HG03558 (cell line): ENCODE measurements at regions not wholly inside any gene's neighbourhood (a gene's known extent, or its start where the extent isn't known, plus 50 kb on each side); places are given as distances from the start of the nearest gene placed in this dataset.

ENCODE experiments used
- ATAC-seq: cut with Tn5 transposase; IDR thresholded peaks from one replicate; pipeline ENCODE4 v1.9.1; 2021; ENCODE audit warnings: moderate number of reproducible peaks; ENCODE audit not compliant: unreplicated experiment; ENCODE audit errors: extremely low read depth

GRCh38 chr13:95444006-95444730 lies 108.4 kb upstream of the CLDN10 start:
- no peak for ATAC-seq

- no peak for ATAC-seq
These were observed 107.4 kb upstream of the CLDN10 start for GRCh38 chr13:95445131-95445530.

- no peak for ATAC-seq
These were observed 104.7 kb upstream of the CLDN10 start for GRCh38 chr13:95447814-95448213.

GRCh38 chr13:95451656-95452055 lies 100.9 kb upstream of the CLDN10 start:
- no peak for ATAC-seq

- no peak for ATAC-seq
These were observed 100.1 kb upstream of the CLDN10 start for GRCh38 chr13:95452375-95452774.

GRCh38 chr13:95455782-95456181 lies 96.7 kb upstream of the CLDN10 start:
- no peak for ATAC-seq

GRCh38 chr13:95456815-95457214 lies 95.7 kb upstream of the CLDN10 start:
- no peak for ATAC-seq

- ATAC-seq, result peak; percentile 99
These were observed 95.2 kb upstream of the CLDN10 start for GRCh38 chr13:95457294-95457693.

GRCh38 chr13:95462801-95463200 lies 89.7 kb upstream of the CLDN10 start:
- ATAC-seq, result no peak

- ATAC-seq, result no peak
These were observed 89.0 kb upstream of the CLDN10 start for GRCh38 chr13:95463531-95463930.

- ATAC-seq, result no peak
These were observed 81.8 kb upstream of the CLDN10 start for GRCh38 chr13:95470574-95471366.

GRCh38 chr13:95471960-95472359 lies 80.6 kb upstream of the CLDN10 start:
- ATAC-seq, result peak; percentile 55

- ATAC-seq, result no peak
These were observed 77.5 kb upstream of the CLDN10 start for GRCh38 chr13:95474992-95475391.

GRCh38 chr13:95477187-95477586 lies 75.3 kb upstream of the CLDN10 start:
- ATAC-seq, result no peak

- ATAC-seq, result no peak
These were observed 72.8 kb upstream of the CLDN10 start for GRCh38 chr13:95479731-95480130.

GRCh38 chr13:95480131-95480545 lies 72.4 kb upstream of the CLDN10 start:
- ATAC-seq, result peak; percentile 54

- no peak for ATAC-seq
These were observed 71.4 kb upstream of the CLDN10 start for GRCh38 chr13:95480791-95481780.

GRCh38 chr13:95484052-95484451 lies 68.5 kb upstream of the CLDN10 start:
- ATAC-seq, result no peak

GRCh38 chr13:95485045-95485517 lies 67.4 kb upstream of the CLDN10 start:
- ATAC-seq, result no peak

GRCh38 chr13:95485518-95486144 lies 66.9 kb upstream of the CLDN10 start:
- no peak for ATAC-seq
